Daoy (cell line): ENCODE measurements at regions not wholly inside any gene's neighbourhood (a gene's known extent, or its start where the extent isn't known, plus 50 kb on each side); places are given as distances from the start of the nearest gene placed in this dataset.
"Not testable (repeated sequence)": the region's sequence is repeated elsewhere in the genome, so short reads cannot be mapped to it uniquely, and the experiment has no call there.

Source experiments
- DNase-seq: peaks from one replicate; pipeline ENCODE4 v3.0.0-alpha.2; 2015; ENCODE audit warnings: low read depth

GRCh38 chr4:129676934-129677333 is 581.0 kb downstream of the C4orf33 start:
- no peak for DNase-seq

- DNase-seq, result no peak
Measured at GRCh38 chr4:129682586-129682985, 586.6 kb downstream of the C4orf33 start.

GRCh38 chr4:129707949-129708348 is 612.0 kb downstream of the C4orf33 start:
- no peak for DNase-seq

- DNase-seq, result no peak
Measured at GRCh38 chr4:129708784-129709183, 612.8 kb downstream of the C4orf33 start.

- DNase-seq, result no peak
Measured at GRCh38 chr4:129738175-129738574, 642.2 kb downstream of the C4orf33 start.

- DNase-seq, result no peak
Measured at GRCh38 chr4:129747756-129748155, 651.8 kb downstream of the C4orf33 start.

GRCh38 chr4:129748991-129749390 is 653.0 kb downstream of the C4orf33 start:
- no peak for DNase-seq

GRCh38 chr4:129751646-129752045 is 655.7 kb downstream of the C4orf33 start:
- no peak for DNase-seq

GRCh38 chr4:129783596-129783995 is 687.6 kb downstream of the C4orf33 start:
- DNase-seq, result no peak

- no peak for DNase-seq
Measured at GRCh38 chr4:129788486-129788885, 692.5 kb downstream of the C4orf33 start.

- DNase-seq, result no peak
Measured at GRCh38 chr4:129804461-129804981, 708.6 kb downstream of the C4orf33 start.

- no peak for DNase-seq
Measured at GRCh38 chr4:129806986-129807385, 711.0 kb downstream of the C4orf33 start.

GRCh38 chr4:129808242-129808641 is 712.3 kb downstream of the C4orf33 start:
- no peak for DNase-seq

GRCh38 chr4:129821073-129821472 is 725.1 kb downstream of the C4orf33 start:
- no peak for DNase-seq

- no peak for DNase-seq
Measured at GRCh38 chr4:129821963-129822362, 726.0 kb downstream of the C4orf33 start.

GRCh38 chr4:129822701-129823100 is 726.7 kb downstream of the C4orf33 start:
- peak; percentile 15 for DNase-seq

GRCh38 chr4:129823105-129823504 is 727.2 kb downstream of the C4orf33 start:
- DNase-seq, result no peak

GRCh38 chr4:129829373-129829772 is 733.4 kb downstream of the C4orf33 start:
- no peak for DNase-seq

- no peak for DNase-seq
Measured at GRCh38 chr4:129839687-129840086, 743.7 kb downstream of the C4orf33 start.

- DNase-seq, result no peak
Measured at GRCh38 chr4:129842096-129842495, 746.1 kb downstream of the C4orf33 start.

- no peak for DNase-seq
Measured at GRCh38 chr4:129852434-129852833, 756.5 kb downstream of the C4orf33 start.

GRCh38 chr4:129853685-129854467 is 757.9 kb downstream of the C4orf33 start:
- not testable (repeated sequence) for DNase-seq

GRCh38 chr4:129862461-129862860 is 766.5 kb downstream of the C4orf33 start:
- no peak for DNase-seq

- no peak for DNase-seq
Measured at GRCh38 chr4:129863206-129863605, 767.3 kb downstream of the C4orf33 start.
